Body of pancreas (tissue), 4 donors: ENCODE measurements at regions not wholly inside any gene's neighbourhood (a gene's known extent, or its start where the extent isn't known, plus 50 kb on each side); places are given as distances from the start of the nearest gene placed in this dataset.

Source experiments
- CTCF ChIP-seq, 7 experiments: fragments of 450-650 bp in 4 of 7; fragments of 200-600 bp in 3 of 7; sonication (generic) in 3 of 7; IDR thresholded peaks; one replicate each; pipeline ENCODE4 v1.5.1; 2016 to 2019; ENCODE audit warnings: antibody characterized with exemption in 7 of 7
- POLR2A ChIP-seq, 3 donors: fragments of 450-650 bp; IDR thresholded peaks; one replicate each; pipeline ENCODE4 v1.6.1; 2016; ENCODE audit warnings: antibody characterized with exemption in 3 of 3, mild to moderate bottlenecking in 2 of 3

GRCh38 chr9:115210699-115211098, 92.7 kb upstream of the TNC start:
- TF ChIP-seq CTCF (IDR thresholded peaks at IDR 0.05) (no peak), POLR2A (IDR thresholded peaks at IDR 0.05) (no peak)
